VCaP (cell line): ENCODE measurements at regions not wholly inside any gene's neighbourhood (a gene's known extent, or its start where the extent isn't known, plus 50 kb on each side); places are given as distances from the start of the nearest gene placed in this dataset.

Experiments
- H3K27ac ChIP-seq: fragments of 450-650 bp; 2 replicates; pipeline ENCODE4 v1.5.1; 2017
- TF ChIP-seq, protein P1 (sequence below): fragments of 450-650 bp; conservative IDR thresholded peaks from 2 replicates; pipeline ENCODE4 v1.5.1; 2017; ENCODE audit warnings: mild to moderate bottlenecking, moderate library complexity

DNA sequence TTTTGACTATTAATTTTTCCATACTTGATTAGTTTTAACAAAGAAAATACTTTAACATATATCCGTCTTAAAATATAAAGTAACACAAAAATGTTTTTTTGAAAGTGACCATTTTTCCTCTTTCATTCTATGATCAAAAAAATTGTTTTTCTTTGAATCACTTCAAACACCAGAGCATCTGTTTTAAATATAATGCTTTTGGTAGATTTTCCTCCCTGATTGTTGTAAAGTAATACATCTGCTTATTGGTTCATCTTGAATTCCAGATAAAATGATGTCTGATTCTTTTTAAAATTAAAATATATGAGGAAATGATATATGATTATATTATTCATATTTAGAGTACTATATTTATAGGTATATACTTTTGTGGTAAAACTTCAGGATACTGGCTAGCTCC is 76.2 kb upstream of the LPAR1 start:
- H3K27ac ChIP-seq, result no peak overlapping the region
- TF ChIP-seq, protein P1, sequence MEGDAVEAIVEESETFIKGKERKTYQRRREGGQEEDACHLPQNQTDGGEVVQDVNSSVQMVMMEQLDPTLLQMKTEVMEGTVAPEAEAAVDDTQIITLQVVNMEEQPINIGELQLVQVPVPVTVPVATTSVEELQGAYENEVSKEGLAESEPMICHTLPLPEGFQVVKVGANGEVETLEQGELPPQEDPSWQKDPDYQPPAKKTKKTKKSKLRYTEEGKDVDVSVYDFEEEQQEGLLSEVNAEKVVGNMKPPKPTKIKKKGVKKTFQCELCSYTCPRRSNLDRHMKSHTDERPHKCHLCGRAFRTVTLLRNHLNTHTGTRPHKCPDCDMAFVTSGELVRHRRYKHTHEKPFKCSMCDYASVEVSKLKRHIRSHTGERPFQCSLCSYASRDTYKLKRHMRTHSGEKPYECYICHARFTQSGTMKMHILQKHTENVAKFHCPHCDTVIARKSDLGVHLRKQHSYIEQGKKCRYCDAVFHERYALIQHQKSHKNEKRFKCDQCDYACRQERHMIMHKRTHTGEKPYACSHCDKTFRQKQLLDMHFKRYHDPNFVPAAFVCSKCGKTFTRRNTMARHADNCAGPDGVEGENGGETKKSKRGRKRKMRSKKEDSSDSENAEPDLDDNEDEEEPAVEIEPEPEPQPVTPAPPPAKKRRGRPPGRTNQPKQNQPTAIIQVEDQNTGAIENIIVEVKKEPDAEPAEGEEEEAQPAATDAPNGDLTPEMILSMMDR, result no peak

DNA sequence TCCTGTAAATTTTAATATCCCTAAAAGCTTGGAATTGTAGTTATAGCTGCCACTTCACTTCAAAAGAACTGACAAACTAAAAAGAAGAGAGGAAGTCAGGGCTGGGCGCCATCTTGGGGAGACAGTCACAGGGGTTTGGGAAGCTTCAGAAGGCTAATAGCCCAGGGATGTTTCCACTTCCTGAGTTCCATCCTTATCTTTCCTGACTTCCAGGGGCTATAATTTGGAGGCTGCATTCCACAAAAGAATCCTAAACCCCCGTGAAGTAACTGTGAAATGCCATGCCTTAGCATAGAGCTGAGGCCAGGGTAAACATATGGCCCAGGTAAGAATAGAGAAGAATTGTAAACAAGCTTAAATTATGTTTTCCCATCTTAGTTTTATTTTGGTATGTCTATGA is 75.4 kb upstream of the LPAR1 start:
- no peak overlapping the region for H3K27ac ChIP-seq
- TF ChIP-seq, protein P1, result no peak

DNA sequence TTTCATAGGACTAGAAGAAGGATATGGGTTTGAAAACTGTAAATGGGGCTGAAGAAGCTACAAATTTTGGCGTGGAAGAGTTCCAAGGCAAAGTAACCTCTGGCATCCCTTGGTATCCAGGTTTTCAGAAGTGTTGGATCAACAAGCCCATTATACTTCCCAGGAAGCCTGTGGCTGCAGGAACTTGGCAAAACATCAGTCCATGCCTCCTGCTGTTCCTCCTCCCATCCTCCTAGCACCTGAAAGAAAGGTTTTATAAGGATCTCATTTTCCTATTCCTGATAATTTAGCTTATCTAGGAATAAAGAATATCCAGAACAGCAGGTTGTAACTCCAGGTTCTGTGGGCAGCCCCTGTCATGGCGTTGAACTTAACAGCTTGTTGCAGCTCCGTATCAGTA is 72.5 kb upstream of the LPAR1 start:
- TF ChIP-seq, protein P1, result no peak
- no peak overlapping the region for H3K27ac ChIP-seq

DNA sequence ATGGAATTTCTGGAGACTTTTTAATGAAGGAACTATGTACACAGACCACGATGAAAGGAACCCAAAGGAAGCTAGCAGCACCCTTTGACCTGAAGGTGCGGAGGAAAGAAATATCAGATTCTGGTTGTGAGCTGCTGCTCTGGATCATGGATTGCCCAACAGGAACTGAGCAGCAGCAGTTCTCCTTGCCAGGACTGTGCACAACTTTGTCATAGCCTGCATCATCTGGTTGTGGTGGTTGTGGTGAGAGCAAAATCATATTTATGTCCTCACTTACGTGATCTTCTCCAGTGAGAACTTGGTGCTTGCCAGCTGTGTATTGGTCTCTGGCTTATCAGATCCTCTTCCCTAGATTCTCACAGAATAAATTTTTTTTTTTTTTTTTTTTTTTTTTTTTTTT is 70.7 kb upstream of the LPAR1 start:
- TF ChIP-seq, protein P1, result no peak
- H3K27ac ChIP-seq, result no peak overlapping the region

DNA sequence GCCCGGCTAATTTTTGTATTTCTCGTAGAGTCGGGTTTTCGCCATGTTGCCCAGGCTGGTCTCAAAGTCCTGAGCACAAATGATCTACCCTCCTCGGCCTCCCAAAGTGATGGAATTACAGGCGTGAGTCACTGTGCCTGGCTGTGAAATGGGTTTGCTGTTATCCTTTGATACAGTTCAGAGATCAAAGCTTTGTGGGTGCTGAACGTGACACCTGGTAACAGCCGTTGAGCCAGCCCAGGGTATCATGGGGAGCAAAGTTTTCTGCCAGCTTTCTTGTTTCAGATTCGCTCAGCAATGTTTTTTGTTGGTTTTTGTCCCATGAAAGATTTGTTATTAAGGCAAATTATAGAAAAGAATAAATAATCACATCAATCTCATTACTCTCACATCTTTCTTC is 68.9 kb upstream of the LPAR1 start:
- TF ChIP-seq, protein P1, result no peak
- H3K27ac ChIP-seq, result no peak overlapping the region

DNA sequence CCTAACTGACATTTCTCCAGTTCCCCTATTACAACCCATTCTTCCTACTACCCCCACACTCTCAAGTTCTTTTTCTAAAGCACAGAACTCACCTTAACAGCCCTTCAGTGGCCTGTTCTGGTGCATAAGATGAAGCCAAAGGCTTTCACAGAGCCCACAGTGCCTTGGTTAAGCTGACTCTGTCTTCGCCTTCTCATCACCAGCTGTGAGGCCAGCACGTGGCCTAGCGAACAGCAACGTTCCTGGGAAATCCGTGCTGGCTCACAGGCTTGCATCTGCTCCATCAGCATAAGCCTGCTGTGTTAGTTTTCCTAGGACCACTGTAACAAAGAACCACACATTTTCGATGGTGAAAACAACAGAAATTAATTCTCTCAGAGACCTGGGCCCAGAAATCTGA is 67.9 kb upstream of the LPAR1 start:
- H3K27ac ChIP-seq, result no peak overlapping the region
- TF ChIP-seq, protein P1, result no peak

DNA sequence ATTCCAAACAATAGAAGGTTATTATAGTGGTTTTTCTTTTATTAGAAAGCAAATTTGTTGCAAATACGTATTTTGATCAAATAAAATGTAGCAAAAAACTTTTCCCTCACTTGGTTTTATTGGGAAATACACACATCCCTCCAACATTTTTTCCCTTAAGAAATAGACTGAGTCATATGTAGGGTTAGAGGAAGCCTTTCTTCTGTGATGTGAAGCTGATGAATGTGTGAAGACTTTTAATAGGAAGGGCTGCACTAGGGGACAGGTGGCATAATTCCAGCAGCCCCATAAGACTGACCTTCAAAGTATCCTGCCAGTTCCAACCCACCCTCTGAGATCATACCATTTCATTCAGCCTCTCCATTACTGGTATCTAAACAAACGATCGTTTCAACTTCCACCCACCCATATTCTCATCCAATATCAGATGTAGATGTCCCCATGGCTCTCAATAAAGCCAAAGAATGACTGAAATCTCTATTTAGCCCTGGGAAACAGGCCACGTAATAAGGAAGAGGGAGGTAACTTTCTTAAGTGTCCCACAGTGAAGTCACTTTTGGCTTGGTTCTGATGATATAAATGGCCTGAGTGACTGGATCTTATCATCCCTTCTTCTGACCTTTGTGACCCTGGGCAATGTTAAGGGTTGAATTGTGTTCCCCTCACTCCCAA is 64.7 kb upstream of the LPAR1 start:
- no peak overlapping the region for H3K27ac ChIP-seq
- TF ChIP-seq, protein P1, result no peak
